OCI-LY7 (cell line): ENCODE measurements at regions not wholly inside any gene's neighbourhood (a gene's known extent, or its start where the extent isn't known, plus 50 kb on each side); places are given as distances from the start of the nearest gene placed in this dataset.

Experiments used
- BruUV-seq: library from RNA; stranded (reverse); fragments of 400-500 nt; replicated peaks from 2 replicates; lab custom pipeline; 2021; lab: Mats Ljungman, UMichigan
- CTCF ChIA-PET: fragments of 300-600 bp; sonication (Branson Sonifier 250); formaldehyde crosslinking; loops from one replicate; lab custom pipeline; 2022; ENCODE audit warnings: antibody characterized with exemption; ENCODE audit not compliant: unreplicated experiment; lab: Charles Lee
- POLR2A ChIA-PET: fragments of 300-600 bp; sonication (Branson Sonifier 250); formaldehyde crosslinking; loops from one replicate; lab custom pipeline; 2022; ENCODE audit warnings: antibody characterized with exemption; lab: Charles Lee
- DNase-seq: peaks from one replicate; pipeline ENCODE4 v3.0.0-alpha.2; 2015; ENCODE audit warnings: low spot score
- H2AFZ ChIP-seq: fragments of 200-600 bp; sonication (generic), shearing (Covaris generic); 2 replicates; pipeline ENCODE4 v1.6.1; 2014; ENCODE audit warnings: mild to moderate bottlenecking, antibody characterized with exemption, low read length, moderate library complexity
- H3K27ac ChIP-seq: fragments of 200-600 bp; sonication (generic); 2 replicates; pipeline ENCODE4 v1.5.1; 2014; ENCODE audit warnings: mixed run types, low read depth, mild to moderate bottlenecking, moderate library complexity, low read length, inconsistent platforms; ENCODE audit not compliant: poor library complexity, severe bottlenecking
- H3K36me3 ChIP-seq: fragments of 200-600 bp; sonication (generic); 2 replicates; pipeline ENCODE4 v1.6.1; 2014; ENCODE audit warnings: mild to moderate bottlenecking, antibody characterized with exemption, low read length, moderate library complexity, mixed read lengths; ENCODE audit not compliant: insufficient read depth
- H3K4me1 ChIP-seq: fragments of 200-600 bp; sonication (generic); 2 replicates; pipeline ENCODE4 v1.5.1; 2014; ENCODE audit warnings: mild to moderate bottlenecking, low read length; ENCODE audit not compliant: insufficient read depth, poor library complexity, severe bottlenecking
- H3K4me2 ChIP-seq: fragments of 200-600 bp; sonication (generic); 2 replicates; pipeline ENCODE4 v1.6.1; 2014; ENCODE audit warnings: mild to moderate bottlenecking, low read length
- H3K4me3 ChIP-seq: fragments of 200-600 bp; sonication (generic); 2 replicates; pipeline ENCODE4 v1.5.1; 2014; ENCODE audit warnings: mild to moderate bottlenecking, low read depth, low read length; ENCODE audit not compliant: poor library complexity, severe bottlenecking
- H3K79me2 ChIP-seq: fragments of 200-600 bp; sonication (generic); 2 replicates; pipeline ENCODE4 v1.6.1; 2016; ENCODE audit warnings: low read depth, mild to moderate bottlenecking, low read length, moderate library complexity, mixed read lengths; ENCODE audit not compliant: insufficient read depth
- H3K9me2 ChIP-seq: fragments of 200-600 bp; sonication (generic); 2 replicates; pipeline ENCODE4 v1.6.1; 2016; ENCODE audit warnings: mild to moderate bottlenecking, low read length, mixed read lengths; ENCODE audit not compliant: insufficient read depth
- H3K9me3 ChIP-seq: fragments of 200-600 bp; sonication (generic); 2 replicates; pipeline ENCODE4 v1.6.1; 2014; ENCODE audit warnings: mild to moderate bottlenecking, mixed run types, low read length, mixed read lengths
- H4K20me1 ChIP-seq: fragments of 200-600 bp; sonication (generic); 2 replicates; pipeline ENCODE4 v1.6.1; 2014; ENCODE audit warnings: mild to moderate bottlenecking, antibody characterized with exemption, low read length, moderate library complexity, mixed read lengths; ENCODE audit not compliant: insufficient read depth
- EZH2phosphoT487 ChIP-seq: fragments of 200-600 bp; sonication (generic); IDR thresholded peaks from 2 replicates; pipeline ENCODE4 v1.6.1; 2018; ENCODE audit warnings: low read depth, borderline replicate concordance, mild to moderate bottlenecking, mixed run types, antibody characterized with exemption, low read length, moderate library complexity, mixed read lengths
- intact Hi-C: fragments of 100-400 bp; cut with micrococcal nuclease; formaldehyde crosslinking; loops from one replicate; pipeline ENCODE4 v1.10.0; 2022; ENCODE audit not compliant: unreplicated experiment
- TF ChIP-seq, protein P1 (sequence below): fragments of 200-600 bp; sonication (generic); conservative IDR thresholded peaks from 2 replicates; pipeline ENCODE4 v1.5.1; 2014; ENCODE audit warnings: mild to moderate bottlenecking, antibody characterized with exemption, low read length, moderate library complexity, mixed read lengths

DNA sequence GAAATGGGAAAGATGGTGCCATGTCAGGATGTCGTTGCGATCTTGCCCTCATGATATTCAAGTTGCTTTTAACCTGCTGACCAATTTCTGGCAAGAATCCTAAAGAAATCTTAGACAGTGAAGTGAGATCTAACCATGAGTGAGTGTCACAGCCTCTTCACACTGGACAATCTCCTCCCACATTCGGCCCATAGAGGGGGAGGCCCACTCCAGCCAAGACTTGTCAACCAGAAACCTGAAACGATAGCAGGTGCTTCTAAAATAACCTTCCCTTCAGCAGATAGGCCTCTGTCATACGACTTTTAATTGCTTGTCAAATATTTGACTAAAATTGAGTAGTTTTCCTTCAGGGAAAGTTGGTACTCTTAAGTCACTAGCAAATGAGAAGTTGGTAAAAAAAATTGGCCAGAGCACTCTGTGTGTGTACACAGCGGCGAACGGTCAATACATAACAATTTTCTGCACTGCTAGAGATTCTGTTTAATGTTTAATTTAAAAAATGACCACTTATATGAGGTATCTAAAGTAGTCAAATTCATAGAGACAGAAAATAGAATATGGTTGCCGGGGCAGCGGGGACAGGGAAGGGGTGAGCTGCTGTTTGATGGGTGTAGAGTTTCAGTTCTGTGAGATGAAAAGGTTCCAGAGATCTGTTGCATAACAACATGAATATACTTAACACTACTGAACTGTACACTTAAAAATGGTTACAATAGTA, 110.2 kb downstream of the VAPA start:
- no peaks in the 10 kb centered on the region for H3K79me2 ChIP-seq
- no peak for DNase-seq
- H4K20me1 ChIP-seq: no peaks in the 10 kb centered on the region
- CTCF ChIA-PET: no interaction called here
- intact Hi-C loops: loop anchor here (10.0 kb wide), 1 partner anchor 49 kb away; no protein-coding TSS in a partner anchor
- H3K4me3 ChIP-seq: no peak overlapping the region
- H3K4me1 ChIP-seq: no peaks in the 10 kb centered on the region
- TF ChIP-seq, protein P1, sequence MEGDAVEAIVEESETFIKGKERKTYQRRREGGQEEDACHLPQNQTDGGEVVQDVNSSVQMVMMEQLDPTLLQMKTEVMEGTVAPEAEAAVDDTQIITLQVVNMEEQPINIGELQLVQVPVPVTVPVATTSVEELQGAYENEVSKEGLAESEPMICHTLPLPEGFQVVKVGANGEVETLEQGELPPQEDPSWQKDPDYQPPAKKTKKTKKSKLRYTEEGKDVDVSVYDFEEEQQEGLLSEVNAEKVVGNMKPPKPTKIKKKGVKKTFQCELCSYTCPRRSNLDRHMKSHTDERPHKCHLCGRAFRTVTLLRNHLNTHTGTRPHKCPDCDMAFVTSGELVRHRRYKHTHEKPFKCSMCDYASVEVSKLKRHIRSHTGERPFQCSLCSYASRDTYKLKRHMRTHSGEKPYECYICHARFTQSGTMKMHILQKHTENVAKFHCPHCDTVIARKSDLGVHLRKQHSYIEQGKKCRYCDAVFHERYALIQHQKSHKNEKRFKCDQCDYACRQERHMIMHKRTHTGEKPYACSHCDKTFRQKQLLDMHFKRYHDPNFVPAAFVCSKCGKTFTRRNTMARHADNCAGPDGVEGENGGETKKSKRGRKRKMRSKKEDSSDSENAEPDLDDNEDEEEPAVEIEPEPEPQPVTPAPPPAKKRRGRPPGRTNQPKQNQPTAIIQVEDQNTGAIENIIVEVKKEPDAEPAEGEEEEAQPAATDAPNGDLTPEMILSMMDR: no peak
- no peak for TF ChIP-seq EZH2phosphoT487
- no peak overlapping the region for H3K4me2 ChIP-seq
- H3K27ac ChIP-seq: no peak overlapping the region
- POLR2A ChIA-PET: no interaction called here
- H3K9me3 ChIP-seq: no peaks in the 10 kb centered on the region
- BruUV-seq: no TSS peak
- H3K36me3 ChIP-seq: no peaks in the 10 kb centered on the region
- H3K9me2 ChIP-seq: no peaks in the 10 kb centered on the region
- no peak overlapping the region for H2AFZ ChIP-seq

DNA sequence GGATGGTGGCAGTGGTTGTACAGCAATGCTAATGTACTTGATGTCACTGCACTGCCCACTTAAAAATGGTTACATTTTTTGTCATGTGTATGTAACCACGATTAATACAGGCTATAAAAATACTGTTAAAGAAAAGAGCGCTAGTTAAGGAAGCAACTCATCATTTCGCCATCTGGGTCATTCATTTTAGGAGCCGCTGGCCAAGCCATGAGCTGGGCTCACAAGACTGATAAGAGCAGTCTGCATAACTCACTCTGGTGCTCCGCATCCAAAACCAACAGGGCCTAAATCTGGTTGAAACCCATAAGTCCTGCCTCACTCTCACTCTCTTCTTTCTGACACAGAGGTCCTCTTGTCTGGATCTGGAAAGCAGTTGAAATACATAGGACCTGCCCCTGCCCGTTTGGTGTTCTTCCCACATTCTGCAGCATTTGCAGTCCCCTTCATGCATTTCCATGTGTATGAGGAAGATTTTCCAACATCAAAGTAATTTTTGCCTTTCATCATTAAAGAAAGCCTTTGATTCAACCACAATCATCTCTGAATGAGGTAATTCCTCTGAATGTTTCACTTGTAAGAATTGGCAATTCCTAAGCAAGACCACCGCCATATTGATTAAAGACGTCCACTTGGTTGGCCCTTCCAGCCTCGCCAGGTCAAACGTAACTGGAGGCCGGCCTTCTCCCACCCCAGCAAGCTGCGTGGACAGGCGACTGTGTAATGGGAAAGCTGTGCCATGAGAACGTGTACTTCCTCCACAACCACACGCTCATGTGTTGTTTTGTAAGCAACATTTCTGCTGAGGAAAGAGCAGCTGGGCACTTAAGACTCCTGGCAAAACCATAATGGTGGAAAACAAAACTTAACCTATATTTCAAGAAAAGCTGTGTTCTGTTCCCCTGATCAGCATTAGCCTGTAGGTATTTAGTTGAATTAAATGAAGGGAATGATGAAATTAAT, 112.2 kb downstream of the VAPA start:
- Histone ChIP-seq H4K20me1 (no peaks in the 10 kb centered on the region), H3K9me2 (no peaks in the 10 kb centered on the region), H3K36me3 (no peaks in the 10 kb centered on the region), H3K4me2 (no peak overlapping the region), H3K4me1 (no peaks in the 10 kb centered on the region), H3K9me3 (no peaks in the 10 kb centered on the region), H3K27ac (no peak overlapping the region), H2AFZ (no peak overlapping the region), H3K4me3 (no peak overlapping the region), H3K79me2 (no peaks in the 10 kb centered on the region)
- no peak for TF ChIP-seq EZH2phosphoT487
- ChIA-PET CTCF (interaction anchor here (0.6 kb wide), 1 partner anchor 447 kb away, joined by 3 read pairs; no protein-coding TSS in a partner anchor), POLR2A (no interaction called here)
- intact Hi-C loops: loop anchor here (10.0 kb wide), 1 partner anchor 51 kb away; no protein-coding TSS in a partner anchor
- BruUV-seq: no TSS peak
- DNase-seq: no peak

DNA sequence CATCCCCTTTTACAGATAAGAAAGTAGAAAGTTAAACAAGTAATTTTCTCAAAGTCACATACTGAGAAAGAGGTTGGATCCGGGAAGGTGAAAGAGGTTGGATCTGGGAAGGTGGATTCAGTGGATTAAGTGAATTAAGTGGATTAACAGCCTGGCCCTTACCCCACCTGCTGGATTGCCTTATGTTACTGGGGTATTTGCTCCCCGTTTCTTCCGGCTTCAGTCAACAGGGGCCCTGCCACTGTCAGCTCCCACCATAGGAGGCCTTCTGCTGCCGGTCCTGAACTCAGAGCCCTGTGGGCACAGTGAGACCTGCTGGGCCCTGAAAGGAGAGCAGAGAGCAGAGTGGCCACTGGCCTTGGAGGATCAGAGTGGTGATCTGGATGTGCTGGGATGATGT, 113.2 kb downstream of the VAPA start:
- no peak for TF ChIP-seq EZH2phosphoT487
- TF ChIP-seq, protein P1: no peak
- intact Hi-C loops: loop anchor here (10.0 kb wide), 1 partner anchor 52 kb away; no protein-coding TSS in a partner anchor
- no TSS peak for BruUV-seq
- no peaks in the 10 kb centered on the region for H3K36me3 ChIP-seq
- no peaks in the 10 kb centered on the region for H3K9me3 ChIP-seq
- no peak overlapping the region for H3K27ac ChIP-seq
- CTCF ChIA-PET: no interaction called here
- no peak overlapping the region for H2AFZ ChIP-seq
- H4K20me1 ChIP-seq: no peaks in the 10 kb centered on the region
- DNase-seq: no peak
- POLR2A ChIA-PET: no interaction called here
- H3K4me3 ChIP-seq: no peak overlapping the region
- no peak overlapping the region for H3K4me2 ChIP-seq
- no peaks in the 10 kb centered on the region for H3K79me2 ChIP-seq
- H3K4me1 ChIP-seq: no peaks in the 10 kb centered on the region
- H3K9me2 ChIP-seq: no peaks in the 10 kb centered on the region
